Endothelial cell of umbilical vein (primary cell): ENCODE measurements at regions not wholly inside any gene's neighbourhood (a gene's known extent, or its start where the extent isn't known, plus 50 kb on each side); places are given as distances from the start of the nearest gene placed in this dataset.

Experiments
- BruUV-seq: library from RNA; stranded (reverse); fragments of 400-500 nt; replicated peaks from 2 replicates; lab custom pipeline; 2021; lab: Mats Ljungman, UMichigan
- CTCF ChIA-PET: fragments of 300-600, 350-600 bp; sonication (Branson Sonifier 250); formaldehyde crosslinking; loops from one replicate; lab custom pipeline; 2021; ENCODE audit warnings: antibody characterized with exemption, inconsistent platforms; lab: Charles Lee
- POLR2A ChIA-PET: fragments of 300-600, 350-600 bp; sonication (Branson Sonifier 250); formaldehyde crosslinking; loops from one replicate; lab custom pipeline; 2021; ENCODE audit warnings: antibody characterized with exemption, inconsistent platforms; lab: Charles Lee
- DNase-seq: peaks from one replicate; pipeline ENCODE4 v3.0.0-alpha.2; 2011; ENCODE audit warnings: low read depth, low spot score
- FAIRE-seq: peaks from 2 replicates; lab custom pipeline; 2011; peaks lifted over from hg19 to GRCh38; lab: Jason Lieb, UNC
- H2AFZ ChIP-seq: 2 replicates; pipeline ENCODE4 v1.6.0; 2012; ENCODE audit warnings: low read depth, low read length, control low read depth, inconsistent platforms
- H3K27ac ChIP-seq: 2 replicates; pipeline ENCODE4 v1.5.1; 2011; ENCODE audit warnings: low read depth, mild to moderate bottlenecking, control low read depth, low read length, moderate library complexity; ENCODE audit not compliant: insufficient read depth
- H3K27me3 ChIP-seq, 2 experiments: 2 replicates each; pipeline versions ENCODE4 v1.6.0 to v1.6.1; 2011; ENCODE audit warnings: low read length in 2 of 2, mixed read lengths in 1 of 2; ENCODE audit not compliant: control insufficient read depth in 2 of 2, insufficient read depth in 2 of 2
- H3K36me3 ChIP-seq, 2 experiments: 2 replicates in 1 of 2; 3 replicates in 1 of 2; pipeline ENCODE4 v1.5.1; 2011; ENCODE audit warnings: low read length in 2 of 2, mild to moderate bottlenecking in 1 of 2, moderate library complexity in 1 of 2; ENCODE audit not compliant: control insufficient read depth in 2 of 2, insufficient read depth in 2 of 2; ENCODE audit errors: extremely low read depth in 1 of 2
- H3K4me1 ChIP-seq: 3 replicates; pipeline ENCODE4 v1.5.1; 2011; ENCODE audit warnings: mild to moderate bottlenecking, low read length; ENCODE audit not compliant: control insufficient read depth, insufficient read depth; ENCODE audit errors: extremely low read depth
- H3K4me2 ChIP-seq: 2 replicates; pipeline ENCODE4 v1.6.1; 2011; ENCODE audit warnings: low read length, control low read depth, mixed read lengths; ENCODE audit not compliant: insufficient read depth
- H3K4me3 ChIP-seq, 3 experiments: fragments of 200-600 bp in 1 of 3; sonication (generic), shearing (Covaris generic) in 1 of 3; replicated peaks in 1 of 3; 2 replicates each; pipeline ENCODE4 v1.5.1; 2011 to 2016; ENCODE audit warnings: control low read depth in 3 of 3, low read length in 3 of 3, mild to moderate bottlenecking in 2 of 3, inconsistent platforms in 1 of 3, low read depth in 1 of 3, moderate library complexity in 1 of 3; ENCODE audit not compliant: insufficient read depth in 1 of 3
- H3K79me2 ChIP-seq: 2 replicates; pipeline ENCODE4 v1.6.0; 2012; ENCODE audit warnings: low read length, inconsistent platforms; ENCODE audit not compliant: control insufficient read depth, insufficient read depth
- H3K9ac ChIP-seq: replicated peaks from 2 replicates; pipeline ENCODE3; 2011; ENCODE audit warnings: low read length, control low read depth; ENCODE audit not compliant: insufficient read depth; ENCODE audit errors: extremely low read depth
- H3K9me1 ChIP-seq: replicated peaks from 3 replicates; pipeline ENCODE4 v1.6.0; 2011; ENCODE audit warnings: mild to moderate bottlenecking, low read length; ENCODE audit not compliant: control insufficient read depth, insufficient read depth; ENCODE audit errors: extremely low read depth
- H3K9me3 ChIP-seq: replicated peaks from 2 replicates; pipeline ENCODE4 v1.5.1; 2012; ENCODE audit warnings: low read length, inconsistent platforms; ENCODE audit not compliant: control insufficient read depth, insufficient read depth
- H4K20me1 ChIP-seq: replicated peaks from 2 replicates; pipeline ENCODE3; 2011; ENCODE audit warnings: mild to moderate bottlenecking, low read length; ENCODE audit not compliant: control insufficient read depth, insufficient read depth; ENCODE audit errors: extremely low read depth
- EZH2 ChIP-seq: IDR thresholded peaks from 2 replicates; pipeline ENCODE4 v1.6.1; 2012; ENCODE audit warnings: borderline replicate concordance, low read depth, mild to moderate bottlenecking, moderate library complexity, low read length, inconsistent platforms; ENCODE audit not compliant: severe bottlenecking
- FOS ChIP-seq: IDR thresholded peaks from 2 replicates; pipeline ENCODE4 v1.6.1; 2011; ENCODE audit warnings: mild to moderate bottlenecking, low read length, moderate library complexity, borderline replicate concordance; ENCODE audit not compliant: insufficient read depth
- GATA2 ChIP-seq: IDR thresholded peaks from 2 replicates; pipeline ENCODE4 v1.7.0; 2011; ENCODE audit warnings: low read depth, mild to moderate bottlenecking, moderate library complexity, mixed read lengths, low read length; ENCODE audit not compliant: insufficient read length, insufficient read depth
- JUN ChIP-seq: IDR thresholded peaks from 2 replicates; pipeline ENCODE4 v1.6.1; 2011; ENCODE audit warnings: borderline replicate concordance, low read depth; ENCODE audit not compliant: insufficient read length, insufficient read depth
- MAX ChIP-seq: IDR thresholded peaks from 2 replicates; pipeline ENCODE4 v1.6.1; 2011; ENCODE audit not compliant: insufficient read depth, insufficient read length
- MYC ChIP-seq: IDR thresholded peaks from one replicate; pipeline ENCODE4 v1.6.1; 2011; ENCODE audit warnings: mild to moderate bottlenecking, low read depth, low read length
- POLR2A ChIP-seq: IDR thresholded peaks from 2 replicates; pipeline ENCODE4 v1.6.1; 2012; ENCODE audit warnings: low read depth, mild to moderate bottlenecking, control low read depth, low read length
- POLR2AphosphoS5 ChIP-seq: IDR thresholded peaks from 2 replicates; pipeline ENCODE4 v1.6.1; 2012; ENCODE audit warnings: low read depth, mild to moderate bottlenecking, control low read depth, low read length, moderate library complexity; ENCODE audit not compliant: insufficient read depth
- dilution Hi-C: fragments of 300-500 bp; cut with MboI; formaldehyde crosslinking; loops from one replicate; pipeline ENCODE4 v1.15.0; 2019; ENCODE audit warnings: low sequenced_read_pairs; ENCODE audit not compliant: extremely low pct_ligation_motif_present
- intact Hi-C: fragments of 100-400 bp; cut with micrococcal nuclease; formaldehyde crosslinking; loops from one replicate; pipeline ENCODE4 v1.10.0; 2022
- TF ChIP-seq, protein P1 (sequence below), 2 donors: IDR thresholded peaks; 1 replicate in 1 of 2; 2 replicates in 1 of 2; pipeline ENCODE4 v1.5.1; 2011; ENCODE audit warnings: low read length in 2 of 2, mild to moderate bottlenecking in 2 of 2, moderate library complexity in 2 of 2, control low read depth in 1 of 2, inconsistent platforms in 1 of 2, low read depth in 1 of 2; ENCODE audit not compliant: insufficient read depth in 1 of 2; ENCODE audit errors: extremely low read depth in 1 of 2

DNA sequence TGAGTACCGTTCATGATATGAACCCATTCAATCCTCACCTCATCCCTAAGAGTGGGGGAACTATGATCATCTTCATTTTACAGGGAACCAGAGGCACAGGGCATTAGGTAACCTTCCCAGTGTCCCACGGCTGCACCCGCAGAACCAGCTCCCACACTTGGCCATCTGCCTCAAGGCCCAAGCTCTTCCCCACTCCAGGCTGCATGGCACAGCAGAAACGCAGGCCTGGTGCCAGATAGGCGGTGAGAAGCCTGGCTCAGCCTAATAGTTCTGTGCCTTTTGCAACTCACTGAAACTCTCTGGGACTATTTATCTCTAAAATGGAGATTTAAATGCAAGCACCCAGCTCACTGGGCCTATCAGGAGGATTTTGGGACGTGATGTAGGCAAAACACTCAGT, 90.8 kb upstream of the ZNF618 start:
- no peaks in the 10 kb centered on the region for H4K20me1 ChIP-seq
- dilution Hi-C loops (no loop called here), intact Hi-C loops (no loop called here)
- no peaks in the 10 kb centered on the region for H3K36me3 ChIP-seq
- DNase-seq, result no peak
- FAIRE-seq, result no peak
- ChIA-PET POLR2A (no interaction called here), CTCF (interaction anchor here (0.7 kb wide), 1 partner anchor 15 kb away, joined by 3 read pairs; no protein-coding TSS in a partner anchor)
- no peaks in the 10 kb centered on the region for H3K4me1 ChIP-seq
- no peaks in the 10 kb centered on the region for H3K79me2 ChIP-seq
- no peaks in the 10 kb centered on the region for H3K9me3 ChIP-seq
- TF ChIP-seq MAX (no peak), GATA2 (no peak), POLR2AphosphoS5 (no peak), MYC (no peak), JUN (no peak), EZH2 (no peak), FOS (no peak), POLR2A (no peak)
- TF ChIP-seq, protein P1, sequence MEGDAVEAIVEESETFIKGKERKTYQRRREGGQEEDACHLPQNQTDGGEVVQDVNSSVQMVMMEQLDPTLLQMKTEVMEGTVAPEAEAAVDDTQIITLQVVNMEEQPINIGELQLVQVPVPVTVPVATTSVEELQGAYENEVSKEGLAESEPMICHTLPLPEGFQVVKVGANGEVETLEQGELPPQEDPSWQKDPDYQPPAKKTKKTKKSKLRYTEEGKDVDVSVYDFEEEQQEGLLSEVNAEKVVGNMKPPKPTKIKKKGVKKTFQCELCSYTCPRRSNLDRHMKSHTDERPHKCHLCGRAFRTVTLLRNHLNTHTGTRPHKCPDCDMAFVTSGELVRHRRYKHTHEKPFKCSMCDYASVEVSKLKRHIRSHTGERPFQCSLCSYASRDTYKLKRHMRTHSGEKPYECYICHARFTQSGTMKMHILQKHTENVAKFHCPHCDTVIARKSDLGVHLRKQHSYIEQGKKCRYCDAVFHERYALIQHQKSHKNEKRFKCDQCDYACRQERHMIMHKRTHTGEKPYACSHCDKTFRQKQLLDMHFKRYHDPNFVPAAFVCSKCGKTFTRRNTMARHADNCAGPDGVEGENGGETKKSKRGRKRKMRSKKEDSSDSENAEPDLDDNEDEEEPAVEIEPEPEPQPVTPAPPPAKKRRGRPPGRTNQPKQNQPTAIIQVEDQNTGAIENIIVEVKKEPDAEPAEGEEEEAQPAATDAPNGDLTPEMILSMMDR (IDR thresholded peaks at IDR 0.05; ENCODE audit: extremely low read depth in 1 of 2, insufficient read depth in 1 of 2, low read depth in 1 of 2, low read length in 2 of 2), result no peak
- H3K9ac ChIP-seq, result no peak overlapping the region
- peaks cover 20 to 21% of the 10 kb centered on the region in 2 experiments for H3K27me3 ChIP-seq
- no peak overlapping the region for H2AFZ ChIP-seq
- no peak overlapping the region for H3K4me2 ChIP-seq
- no peaks in the 10 kb centered on the region for H3K9me1 ChIP-seq
- no peak overlapping the region for H3K27ac ChIP-seq
- BruUV-seq, result no TSS peak
- no peak overlapping the region for H3K4me3 ChIP-seq
